GM18499 (cell line): ENCODE measurements at regions not wholly inside any gene's neighbourhood (a gene's known extent, or its start where the extent isn't known, plus 50 kb on each side); places are given as distances from the start of the nearest gene placed in this dataset.

Source experiments
- ATAC-seq: cut with Tn5 transposase; IDR thresholded peaks from one replicate; pipeline ENCODE4 v1.9.1; 2021; ENCODE audit warnings: moderate number of reproducible peaks; ENCODE audit not compliant: insufficient read depth, unreplicated experiment

DNA sequence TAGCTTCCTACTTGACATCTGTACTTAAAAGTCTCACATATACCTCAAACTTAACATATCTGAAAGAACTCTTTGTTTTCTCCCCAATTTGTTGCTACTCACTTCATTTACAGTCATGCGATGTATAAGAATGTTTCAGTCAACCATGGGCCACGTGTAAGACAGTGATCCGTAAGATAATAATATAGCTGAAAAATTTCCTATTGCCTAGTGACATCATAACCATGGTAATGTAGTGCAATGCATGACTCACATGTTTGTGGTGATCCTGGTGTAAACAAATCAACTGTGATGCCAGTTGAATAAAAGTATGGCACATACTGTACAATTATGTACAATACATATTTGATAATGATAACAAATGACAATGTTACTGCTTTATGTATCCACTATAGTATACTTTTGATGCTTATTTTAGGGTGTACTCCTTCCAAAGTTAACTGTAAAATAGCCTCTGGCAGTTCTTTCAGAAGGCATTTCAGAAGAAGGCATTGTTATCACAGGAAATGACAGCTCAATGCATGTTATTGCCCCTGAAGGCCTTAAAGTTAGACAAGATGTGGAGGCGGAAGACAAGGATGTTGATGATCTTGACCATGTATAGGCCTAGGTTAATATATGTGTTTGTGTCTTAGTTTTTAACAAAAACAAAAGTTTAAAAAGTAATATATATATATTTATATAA is 579.0 kb downstream of the EPHA7 start:
- no peak for ATAC-seq

DNA sequence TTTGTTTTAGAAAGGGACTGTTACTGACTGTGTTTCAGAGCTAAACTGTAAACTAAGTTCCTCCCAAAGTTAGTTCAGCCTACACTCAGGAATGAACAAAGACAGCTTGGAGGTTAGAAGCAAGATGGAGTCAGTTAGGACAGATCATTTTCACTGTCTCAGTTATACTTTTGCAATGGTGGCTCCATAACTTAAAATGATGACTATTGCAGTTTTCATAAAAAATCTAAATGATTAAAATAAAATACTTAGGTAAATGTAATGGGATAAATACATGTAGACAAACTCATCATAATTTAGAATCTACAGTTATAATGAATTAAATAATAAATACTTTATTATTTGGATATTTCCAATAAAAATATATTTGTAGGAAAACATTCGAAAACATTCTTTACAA is 590.6 kb downstream of the EPHA7 start:
- no peak for ATAC-seq

DNA sequence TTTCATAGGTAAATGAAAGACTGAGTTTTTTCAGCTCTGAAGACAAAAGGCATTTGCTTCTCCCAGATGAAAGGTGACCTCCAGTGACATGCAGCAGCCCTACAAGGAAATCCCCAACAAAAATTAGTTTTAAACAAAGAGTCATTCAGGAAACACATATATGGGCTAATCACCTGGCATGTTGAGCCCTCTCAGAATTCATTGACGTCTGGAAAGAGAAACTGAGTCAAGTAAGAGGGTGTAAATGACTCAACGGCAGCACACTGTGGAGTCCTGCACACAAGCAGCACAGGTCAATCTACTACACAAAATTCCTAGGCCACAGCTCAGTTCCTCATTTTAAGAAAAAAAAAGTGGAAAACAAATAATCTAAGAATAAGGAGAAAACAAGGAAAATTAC is 592.3 kb downstream of the EPHA7 start:
- no peak for ATAC-seq

DNA sequence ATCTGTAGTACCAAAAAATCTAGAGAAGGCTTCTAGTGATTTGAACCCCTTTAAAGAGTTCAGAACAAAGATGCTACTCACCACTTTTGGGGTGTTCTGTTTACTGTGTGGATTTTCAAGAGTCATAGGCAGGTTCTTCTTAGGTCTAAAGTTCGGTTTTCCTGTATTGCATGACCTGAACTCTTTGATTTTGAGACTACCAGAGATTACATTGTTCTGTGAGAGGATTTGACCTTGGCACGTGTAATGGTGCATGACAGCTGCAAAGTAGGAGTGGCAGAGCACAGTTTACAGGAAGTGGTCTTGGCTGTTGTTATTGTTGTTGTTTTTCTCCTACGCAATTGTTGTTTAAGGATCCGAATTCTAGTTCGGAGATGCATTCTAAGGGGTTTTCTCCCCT is 592.7 kb downstream of the EPHA7 start:
- no peak for ATAC-seq

DNA sequence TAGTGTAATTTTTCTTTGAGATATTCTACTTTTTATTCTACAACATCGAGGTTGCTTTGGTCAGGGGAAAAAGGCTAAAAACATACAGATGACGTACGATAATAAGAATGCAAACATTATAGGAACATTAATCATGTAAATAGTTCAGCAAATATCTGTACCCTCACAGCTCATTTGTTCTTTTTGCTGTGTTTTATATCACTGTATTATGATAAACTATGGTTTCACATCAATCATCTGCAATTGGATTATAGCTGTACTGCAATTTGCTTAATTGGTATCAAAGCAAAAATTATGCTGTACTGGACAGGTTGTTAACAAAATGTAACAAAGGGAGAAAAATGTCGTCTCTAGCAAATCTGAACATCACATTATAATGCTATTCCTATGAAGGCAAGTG is 597.1 kb downstream of the EPHA7 start:
- ATAC-seq, result no peak

DNA sequence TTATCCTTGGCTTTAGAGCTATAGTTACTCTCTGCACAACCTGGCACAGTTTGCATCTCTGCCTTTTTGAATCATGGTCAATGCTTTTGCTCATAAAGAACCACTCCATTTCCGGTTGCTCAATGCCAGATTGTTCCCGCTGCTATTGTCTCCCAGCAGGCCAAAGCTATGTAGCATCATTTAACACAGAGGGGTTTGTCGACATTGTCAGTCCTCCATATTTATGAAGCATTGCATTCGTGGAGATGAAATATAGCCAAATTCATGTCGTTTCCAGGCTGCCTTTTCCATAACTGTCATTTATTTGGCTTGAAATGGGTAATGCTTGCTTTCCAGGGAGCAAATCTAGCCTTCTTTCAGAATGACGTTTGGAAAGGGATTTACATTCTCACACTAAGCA is 598.8 kb downstream of the EPHA7 start:
- ATAC-seq, result no peak

DNA sequence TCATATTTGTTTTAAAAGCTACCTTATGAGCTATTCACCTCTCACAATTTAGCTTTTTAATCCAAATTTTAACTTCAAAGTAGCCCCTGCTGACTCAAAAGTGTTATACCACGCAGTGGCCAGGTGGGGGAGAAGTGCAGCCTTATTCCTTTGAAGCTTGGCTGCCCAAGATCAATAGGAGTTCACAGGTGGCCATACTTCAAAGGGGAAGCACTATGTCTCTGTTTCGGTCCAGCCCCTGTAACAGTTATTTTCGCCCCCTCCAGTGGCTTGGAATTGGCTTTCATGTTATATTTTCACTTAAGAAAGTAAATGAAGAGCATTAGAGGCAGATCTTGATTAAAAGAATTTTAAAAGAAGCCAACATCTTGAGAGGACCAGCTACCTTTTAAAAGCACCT is 608.4 kb downstream of the EPHA7 start:
- ATAC-seq, result peak; percentile 96

DNA sequence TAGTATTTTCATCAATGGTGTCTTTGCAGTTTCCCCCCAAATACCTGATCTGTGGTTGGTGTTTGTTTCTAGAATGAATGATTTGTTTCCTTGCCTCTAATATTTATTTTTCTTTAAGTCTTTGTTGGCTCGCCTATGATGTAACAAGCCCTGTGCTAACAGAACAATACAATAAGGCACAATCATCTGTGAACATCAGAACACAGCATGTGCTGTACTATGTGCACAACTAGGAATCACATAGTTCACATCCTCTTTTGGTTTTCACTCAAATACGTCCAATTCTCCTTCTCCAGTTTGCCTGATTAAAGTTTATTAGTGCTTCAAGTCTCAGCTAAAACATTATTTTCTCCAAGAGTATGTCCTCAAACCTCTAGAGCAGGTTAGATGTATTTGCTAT is 613.1 kb downstream of the EPHA7 start:
- no peak for ATAC-seq

DNA sequence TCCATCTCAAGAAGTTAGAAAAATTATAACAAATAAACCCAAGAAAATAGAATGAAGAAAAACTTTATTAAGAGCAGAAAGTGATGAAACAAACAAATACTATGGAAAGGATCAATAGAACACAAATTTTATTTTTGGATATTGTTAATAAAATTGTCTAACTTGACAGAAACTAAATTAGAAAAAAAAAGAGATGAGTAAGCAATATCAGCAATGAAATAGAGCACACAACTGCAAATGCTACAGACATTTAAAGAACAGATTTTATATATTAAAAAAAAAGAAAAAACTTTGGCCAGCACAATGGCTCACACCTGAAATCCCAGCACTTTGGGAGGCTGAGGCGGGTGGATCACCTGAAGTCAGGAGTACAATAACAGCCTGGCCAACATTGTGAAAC is 628.0 kb downstream of the EPHA7 start:
- no peak for ATAC-seq

DNA sequence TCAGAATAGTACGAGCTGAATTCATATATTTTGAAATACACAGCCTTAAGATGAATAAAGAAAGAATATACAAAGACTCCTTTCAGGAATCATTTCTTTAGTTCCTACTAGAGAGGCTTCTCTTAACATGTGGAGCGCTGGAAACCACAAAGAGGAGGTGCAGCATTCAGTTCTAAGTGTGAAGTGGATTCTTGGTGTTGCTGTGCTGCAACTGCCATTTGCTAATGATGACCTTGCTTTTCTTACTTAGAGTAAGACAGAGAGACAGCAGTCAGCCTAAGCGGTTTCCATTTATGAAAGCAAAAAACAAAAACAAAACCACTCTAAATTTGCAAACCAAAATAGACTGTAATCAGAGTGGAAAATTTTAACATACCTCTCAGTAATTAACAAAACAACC is 629.0 kb downstream of the EPHA7 start:
- ATAC-seq, result no peak

DNA sequence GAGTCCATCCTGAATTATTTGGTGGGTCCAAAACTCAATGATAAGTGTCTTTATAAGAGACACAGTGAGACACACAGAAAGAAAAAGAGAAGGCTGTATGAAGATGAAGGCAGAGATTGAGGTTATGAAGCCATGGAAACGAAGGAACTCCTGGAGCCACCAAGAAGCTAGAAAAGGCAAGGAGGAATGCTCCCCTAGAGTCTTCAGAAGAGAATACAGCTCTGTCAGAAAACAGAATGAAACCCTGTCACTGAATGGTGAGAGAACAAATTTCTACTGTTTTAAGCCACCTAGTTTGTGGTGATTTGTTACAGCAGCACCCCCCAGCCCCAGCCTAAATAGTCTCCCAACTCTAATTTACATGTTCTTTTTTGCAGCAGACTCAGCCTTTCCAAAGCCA is 635.1 kb downstream of the EPHA7 start:
- ATAC-seq, result no peak

DNA sequence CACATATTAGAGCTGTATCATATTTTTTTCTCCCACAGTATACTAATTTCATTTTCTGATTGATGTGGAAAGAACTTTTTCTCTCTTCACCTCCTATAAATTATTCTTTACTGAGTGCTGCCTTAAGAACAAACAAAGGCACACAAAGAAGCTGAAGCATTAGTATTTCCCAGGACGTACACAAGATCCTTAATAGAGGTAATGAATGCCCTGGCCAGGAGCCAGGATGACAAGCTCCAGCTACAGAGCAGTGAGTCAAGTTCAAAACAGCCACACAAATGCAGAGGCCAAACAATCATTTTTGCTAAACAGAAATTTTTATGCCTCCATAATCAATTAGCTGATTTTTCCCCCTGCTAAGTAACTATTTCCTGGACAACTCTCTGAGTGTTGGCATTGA is 639.6 kb downstream of the EPHA7 start:
- ATAC-seq, result no peak

DNA sequence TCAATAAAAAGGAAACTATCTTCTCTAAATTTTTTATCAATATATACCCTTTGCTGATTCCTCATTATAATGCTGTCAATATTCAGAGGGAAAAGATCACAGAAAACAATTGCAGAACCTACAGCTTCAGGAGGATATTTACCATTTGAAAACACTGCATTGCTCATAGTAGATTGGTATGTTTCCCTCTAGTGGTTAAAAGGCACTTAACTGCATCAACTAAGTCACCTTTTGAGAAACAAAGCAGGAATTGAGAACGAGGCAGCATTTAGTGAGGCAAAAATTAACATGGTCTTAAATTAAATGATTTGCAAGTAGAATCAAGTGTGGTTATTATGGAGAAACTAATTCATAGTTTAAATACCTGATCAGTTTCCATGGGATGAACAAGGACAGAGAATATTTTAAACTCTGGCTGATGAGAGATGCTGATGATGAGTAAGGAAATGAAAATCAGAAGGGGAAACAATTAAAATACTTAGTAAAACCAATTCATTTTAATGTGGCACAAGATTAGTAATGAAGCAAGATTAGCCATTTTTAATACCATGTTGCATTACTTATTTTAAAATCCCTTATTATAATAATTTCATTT is 642.1 kb downstream of the EPHA7 start:
- no peak for ATAC-seq

DNA sequence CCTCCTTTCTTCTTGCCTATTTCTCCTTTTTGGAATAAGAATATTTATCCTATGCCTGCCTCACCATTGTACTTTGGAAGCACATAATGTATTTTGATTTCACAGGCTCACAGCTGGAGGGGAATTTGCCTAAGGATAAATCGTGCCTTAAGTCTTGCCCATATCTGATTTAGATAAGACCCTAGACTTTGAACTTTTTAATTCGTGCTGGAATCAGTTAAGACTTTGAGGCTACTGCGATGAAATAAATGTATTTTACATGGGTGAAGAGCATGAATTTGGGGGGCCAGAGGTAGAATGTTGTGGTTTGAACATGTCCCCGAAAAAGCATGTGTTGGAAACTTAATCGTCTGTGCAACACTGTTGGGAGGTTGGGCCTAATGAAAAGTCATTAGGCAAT is 648.8 kb downstream of the EPHA7 start:
- ATAC-seq, result no peak

DNA sequence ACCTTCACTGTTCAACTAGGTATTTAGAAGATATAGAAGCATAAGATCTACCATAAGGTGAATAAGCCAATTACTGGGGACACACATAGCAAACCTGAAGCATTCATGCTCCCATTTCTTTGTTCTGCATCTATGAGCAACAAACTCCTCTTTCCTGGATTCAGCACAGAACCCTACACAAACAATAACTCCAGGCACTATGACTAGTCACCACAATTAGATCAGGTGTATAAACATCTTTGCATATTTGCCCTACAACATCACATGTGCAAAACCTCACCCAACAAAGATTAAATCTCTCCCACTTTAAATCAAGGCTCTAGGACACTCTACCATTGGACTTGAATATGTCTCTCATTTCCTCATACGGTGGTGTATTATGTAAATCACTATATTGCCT is 652.3 kb downstream of the EPHA7 start:
- no peak for ATAC-seq

DNA sequence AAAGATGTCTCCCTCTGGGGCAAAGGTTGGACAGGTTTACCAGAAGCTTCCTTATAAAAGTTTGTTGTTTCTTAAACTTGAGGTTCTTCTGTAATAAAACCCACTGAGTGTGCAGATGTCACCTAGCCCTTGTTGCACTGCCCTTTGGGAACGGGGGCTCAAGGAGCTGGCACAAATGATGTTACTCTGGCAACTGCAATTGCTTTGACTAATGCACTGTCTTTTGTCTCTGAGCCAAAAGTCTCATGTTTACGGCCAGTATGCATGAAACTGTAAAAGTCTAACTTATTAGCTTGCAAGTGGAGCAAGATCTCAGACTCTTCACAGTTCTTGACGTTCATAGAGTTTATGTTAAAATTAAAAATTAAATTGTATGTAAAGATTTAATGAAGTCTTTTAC is 655.7 kb downstream of the EPHA7 start:
- no peak for ATAC-seq

DNA sequence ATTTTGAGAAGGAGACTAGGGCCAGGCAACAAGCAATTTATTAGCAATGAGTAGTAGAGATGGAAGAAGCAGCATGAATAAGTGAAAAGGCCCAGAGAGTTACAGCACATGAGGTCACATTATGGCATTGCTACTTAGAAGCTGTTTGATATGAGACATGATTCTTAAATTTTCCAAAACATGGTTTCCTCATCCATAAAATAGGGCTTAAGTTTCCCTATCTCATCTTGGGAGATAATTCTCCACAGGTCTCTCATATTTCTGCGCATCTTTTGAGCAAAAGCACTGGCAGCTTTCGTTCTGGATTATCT is 656.1 kb downstream of the EPHA7 start:
- no peak for ATAC-seq

DNA sequence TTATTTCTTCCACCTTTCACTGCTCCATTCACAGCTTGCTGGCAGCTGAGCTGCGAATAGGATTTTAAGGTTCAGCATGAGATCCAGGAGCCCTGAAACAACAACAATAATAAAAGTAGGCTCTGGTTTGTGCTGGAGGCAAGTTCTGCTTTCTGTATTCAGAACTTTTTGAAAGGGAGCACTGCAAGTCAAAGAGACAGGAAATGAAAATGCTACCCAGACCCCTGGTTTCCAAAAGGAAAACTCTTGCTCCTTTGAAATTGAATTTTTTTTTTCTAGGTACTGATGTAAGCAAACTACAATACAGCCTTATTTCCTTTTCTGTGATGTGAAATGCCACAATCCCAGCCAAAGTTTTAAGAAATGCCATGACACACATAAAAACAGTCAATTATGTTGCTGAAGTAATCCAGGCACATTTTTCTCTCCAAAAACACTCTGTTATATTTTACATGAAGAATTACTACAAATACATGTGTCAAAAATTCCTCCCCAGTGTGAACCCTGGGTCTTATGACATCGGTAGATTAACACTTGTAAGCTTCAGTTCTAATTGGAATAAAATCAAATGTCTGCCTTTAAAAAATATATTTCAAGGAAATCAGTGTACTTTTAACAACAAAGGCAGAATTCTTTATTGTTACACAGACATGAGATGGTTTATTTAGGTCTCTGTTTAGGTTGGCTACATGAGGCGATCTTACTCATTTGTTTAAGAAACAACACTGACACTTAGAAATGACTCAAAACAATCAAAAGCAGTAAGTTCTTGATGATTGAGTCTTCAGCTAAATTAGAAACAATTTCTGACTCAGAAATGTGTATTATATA is 656.7 kb downstream of the EPHA7 start:
- ATAC-seq, result no peak

DNA sequence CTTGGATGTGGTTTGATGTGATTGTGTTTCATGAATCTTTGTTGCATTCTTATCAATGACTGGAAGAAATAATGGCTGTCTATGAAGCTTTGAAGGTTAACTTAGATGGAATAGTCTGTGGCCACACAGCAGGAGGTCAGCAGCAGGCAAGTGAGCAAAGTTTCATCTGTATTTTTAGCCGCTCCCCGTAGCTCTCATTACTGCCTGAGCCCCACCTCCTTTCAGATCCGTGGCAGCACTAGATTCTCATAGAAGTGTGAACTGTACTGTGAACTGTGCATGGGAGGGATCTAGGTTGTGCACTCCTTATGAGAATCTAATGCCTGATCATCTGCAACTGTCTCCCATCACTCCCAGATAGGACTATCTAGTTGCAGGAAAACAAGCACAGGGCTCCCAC is 660.2 kb downstream of the EPHA7 start:
- no peak for ATAC-seq

DNA sequence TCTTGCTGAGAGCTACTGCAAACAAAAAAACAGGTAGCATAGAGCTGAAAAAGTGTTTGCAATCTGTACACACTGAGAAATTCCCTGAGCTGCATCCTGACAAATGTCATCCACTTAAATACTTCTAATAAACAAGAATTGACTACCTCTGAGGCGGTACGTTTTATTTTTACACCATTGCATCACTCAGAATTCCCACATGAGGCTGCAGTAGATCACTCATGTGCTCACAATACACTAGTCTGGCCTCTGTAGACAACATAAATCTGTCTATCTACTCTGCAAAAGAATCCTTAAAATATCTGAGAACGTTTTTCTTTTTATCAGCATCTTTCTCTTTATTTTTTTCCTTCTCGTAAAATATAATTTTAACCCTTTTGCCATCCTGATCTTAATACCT is 661.4 kb downstream of the EPHA7 start:
- no peak for ATAC-seq

DNA sequence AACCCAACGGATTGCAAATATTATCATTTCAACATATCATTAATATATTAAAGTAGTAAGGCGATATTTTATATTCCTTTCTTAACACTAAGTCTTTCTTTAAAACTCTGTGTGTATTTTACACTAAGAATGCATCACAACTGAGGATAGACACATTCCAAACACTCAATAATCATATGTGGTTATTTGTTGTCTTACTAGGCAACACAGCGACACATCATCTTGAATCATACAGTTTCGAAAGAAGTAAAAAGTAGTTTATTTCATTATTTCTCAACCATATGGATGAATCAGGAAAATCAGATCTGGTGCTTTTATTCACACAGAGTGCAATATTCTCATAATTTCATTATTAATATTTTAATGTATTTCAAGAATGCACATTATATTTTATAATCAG is 662.4 kb downstream of the EPHA7 start:
- no peak for ATAC-seq

DNA sequence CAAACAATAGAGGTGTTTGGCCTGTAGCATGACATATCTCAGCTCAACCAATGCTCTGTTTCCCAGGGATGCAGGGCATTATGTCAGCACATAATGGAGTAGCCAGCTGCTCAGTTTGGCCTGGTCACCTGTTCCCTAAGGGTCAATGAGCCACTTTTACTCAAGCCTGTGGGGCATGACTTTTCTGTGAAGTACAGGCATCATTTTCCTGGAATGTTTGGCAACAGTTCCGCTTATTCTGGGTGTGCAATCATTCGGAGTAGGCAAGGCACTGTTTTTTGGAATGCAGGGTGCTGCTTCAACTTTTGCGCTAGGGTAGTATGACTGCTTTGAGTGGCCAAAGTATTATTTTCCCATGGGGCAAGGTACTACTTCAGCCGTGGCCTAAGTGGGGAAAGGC is 665.4 kb downstream of the EPHA7 start:
- ATAC-seq, result no peak
